ENCODE measurements at regions not wholly inside any gene's neighbourhood (a gene's known extent, or its start where the extent isn't known, plus 50 kb on each side); places are given as distances from the start of the nearest gene placed in this dataset.
"Not testable (repeated sequence)": the region's sequence is repeated elsewhere in the genome, so short reads cannot be mapped to it uniquely, and the experiment has no call there.

GRCh38 chr7:155233311-155234157 is 64.1 kb upstream of the INSIG1 start:
- H3K4me3 ChIP-seq (ENCODE audit: low read depth, low read length) = no peak overlapping the region
- no peak for DNase-seq (ENCODE audit: low read depth)
- TF ChIP-seq CTCF (conservative IDR thresholded peaks at IDR 0.05; ENCODE audit: low read depth, low read length) = no peak

GRCh38 chr7:155234158-155234492 is 63.6 kb upstream of the INSIG1 start:
- H3K4me3 ChIP-seq (ENCODE audit: low read depth, low read length) = no peak overlapping the region
- no peak for DNase-seq (ENCODE audit: low read depth)
- peak; percentile 36 for TF ChIP-seq CTCF (conservative IDR thresholded peaks at IDR 0.05; ENCODE audit: low read depth, low read length)

GRCh38 chr7:155234950-155235789 is 62.5 kb upstream of the INSIG1 start:
- H3K4me3 ChIP-seq (ENCODE audit: low read depth, low read length) = peak overlapping the region; percentile 2
- no peak for TF ChIP-seq CTCF (conservative IDR thresholded peaks at IDR 0.05; ENCODE audit: low read depth, low read length)
- DNase-seq (ENCODE audit: low read depth) = peak; percentile 92

- TF ChIP-seq CTCF (conservative IDR thresholded peaks at IDR 0.05; ENCODE audit: low read depth, low read length) = no peak
- no peak for DNase-seq (ENCODE audit: low read depth)
- H3K4me3 ChIP-seq (ENCODE audit: low read depth, low read length) = no peak overlapping the region
Measured at GRCh38 chr7:155236386-155236785, 61.3 kb upstream of the INSIG1 start.

GRCh38 chr7:155237297-155237696 is 60.4 kb upstream of the INSIG1 start:
- no peak for TF ChIP-seq CTCF (conservative IDR thresholded peaks at IDR 0.05; ENCODE audit: low read depth, low read length)
- no peak for DNase-seq (ENCODE audit: low read depth)
- H3K4me3 ChIP-seq (ENCODE audit: low read depth, low read length) = no peak overlapping the region

GRCh38 chr7:155237730-155238129 is 59.9 kb upstream of the INSIG1 start:
- TF ChIP-seq CTCF (conservative IDR thresholded peaks at IDR 0.05; ENCODE audit: low read depth, low read length) = no peak
- no peak overlapping the region for H3K4me3 ChIP-seq (ENCODE audit: low read depth, low read length)
- DNase-seq (ENCODE audit: low read depth) = no peak

- DNase-seq (ENCODE audit: low read depth); H3K4me3 ChIP-seq (ENCODE audit: low read depth, low read length): not testable (repeated sequence)
Measured at GRCh38 chr7:155239431-155240087, 58.1 kb upstream of the INSIG1 start.
